WTC11 (cell line): ENCODE measurements at regions not wholly inside any gene's neighbourhood (a gene's known extent, or its start where the extent isn't known, plus 50 kb on each side); places are given as distances from the start of the nearest gene placed in this dataset.

Source experiments
- ATAC-seq: fragments of 200-7000 bp; cut with Tn5 transposase; 2 replicates; pipeline ENCODE4 v1.10.0; 2021; ENCODE audit warnings: mild to moderate bottlenecking, moderate library complexity
- CTCF ChIA-PET: fragments of 300-600 bp; sonication (Branson Sonifier 250); formaldehyde crosslinking; loops from one replicate; lab custom pipeline; 2021; ENCODE audit warnings: antibody characterized with exemption; lab: Charles Lee
- POLR2A ChIA-PET: fragments of 350-600 bp; sonication (Branson Sonifier 250); formaldehyde crosslinking; loops from one replicate; lab custom pipeline; 2021; ENCODE audit warnings: antibody characterized with exemption; lab: Charles Lee
- DNase-seq: peaks from one replicate; pipeline ENCODE4 v3.0.0; 2021; ENCODE audit warnings: low spot score
- H3K27ac Mint-ChIP-seq: 2 replicates; pipeline ENCODE4 v1.8.0; 2021; ENCODE audit warnings: mixed read lengths
- H3K27me3 Mint-ChIP-seq: 2 replicates; pipeline ENCODE4 v1.8.0; 2021; ENCODE audit warnings: low read depth, mild to moderate bottlenecking, moderate library complexity, mixed read lengths
- H3K36me3 Mint-ChIP-seq: 2 replicates; pipeline ENCODE4 v1.8.0; 2021; ENCODE audit warnings: mixed read lengths
- H3K4me1 Mint-ChIP-seq: 2 replicates; pipeline ENCODE4 v1.8.0; 2022; ENCODE audit warnings: mixed read lengths
- H3K4me3 Mint-ChIP-seq: 2 replicates; pipeline ENCODE4 v1.8.0; 2021; ENCODE audit warnings: mild to moderate bottlenecking, moderate library complexity, mixed read lengths
- H3K9me3 Mint-ChIP-seq: 2 replicates; pipeline ENCODE4 v1.8.0; 2021; ENCODE audit warnings: mixed read lengths
- AFF4 ChIP-seq: sonication (generic); formaldehyde crosslinking; IDR thresholded peaks from 2 replicates; pipeline ENCODE4 v1.8.1; 2023; ENCODE audit warnings: mild to moderate bottlenecking, missing genetic modification reagents, borderline replicate concordance
- ATF3 ChIP-seq: sonication (generic); formaldehyde crosslinking; conservative IDR thresholded peaks from 2 replicates; pipeline ENCODE4 v1.8.1; 2022; ENCODE audit warnings: mild to moderate bottlenecking, missing genetic modification reagents
- ATF6 ChIP-seq: sonication (generic); formaldehyde crosslinking; IDR thresholded peaks from 2 replicates; pipeline ENCODE4 v1.8.1; 2023; ENCODE audit warnings: mild to moderate bottlenecking, missing genetic modification reagents
- CBFB ChIP-seq: sonication (generic); formaldehyde crosslinking; IDR thresholded peaks from 2 replicates; pipeline ENCODE4 v1.8.1; 2022; ENCODE audit warnings: mild to moderate bottlenecking, low read depth, missing genetic modification reagents
- CREB1 ChIP-seq: sonication (generic); formaldehyde crosslinking; IDR thresholded peaks from 2 replicates; pipeline ENCODE4 v1.8.0; 2023; ENCODE audit warnings: mild to moderate bottlenecking, missing genetic modification reagents
- EMX1 ChIP-seq: fragments of 250-450 bp; sonication (Bioruptor Pico); IDR thresholded peaks from 2 replicates; pipeline ENCODE4 v1.8.0; 2021; ENCODE audit warnings: mild to moderate bottlenecking
- ESRRA ChIP-seq: sonication (generic); formaldehyde crosslinking; IDR thresholded peaks from 2 replicates; pipeline ENCODE4 v1.8.1; 2022; ENCODE audit warnings: mild to moderate bottlenecking, missing genetic modification reagents, borderline replicate concordance
- FOXP1 ChIP-seq: sonication (generic); formaldehyde crosslinking; IDR thresholded peaks from 2 replicates; pipeline ENCODE4 v1.8.0; 2022; ENCODE audit warnings: missing genetic modification reagents, mild to moderate bottlenecking, moderate library complexity, borderline replicate concordance
- GABPB1 ChIP-seq: sonication (generic); formaldehyde crosslinking; IDR thresholded peaks from 2 replicates; pipeline ENCODE4 v1.8.1; 2023; ENCODE audit warnings: mild to moderate bottlenecking, missing genetic modification reagents
- GTF2I ChIP-seq: fragments of 250-450 bp; sonication (Bioruptor Pico); conservative IDR thresholded peaks from 2 replicates; pipeline ENCODE4 v1.4.0; 2021; ENCODE audit warnings: mild to moderate bottlenecking
- HMGA2 ChIP-seq: fragments of 250-450 bp; sonication (Bioruptor Pico); IDR thresholded peaks from 2 replicates; pipeline ENCODE4 v1.4.0; 2021; ENCODE audit warnings: mild to moderate bottlenecking, moderate library complexity
- KAT7 ChIP-seq: sonication (generic); formaldehyde crosslinking; IDR thresholded peaks from 2 replicates; pipeline ENCODE4 v1.8.1; 2023; ENCODE audit warnings: missing genetic modification reagents, mild to moderate bottlenecking, borderline replicate concordance
- MLX ChIP-seq: sonication (generic); formaldehyde crosslinking; IDR thresholded peaks from 2 replicates; pipeline ENCODE4 v1.8.1; 2023; ENCODE audit warnings: mild to moderate bottlenecking, missing genetic modification reagents, moderate library complexity
- OVOL2 ChIP-seq: fragments of 250-450 bp; sonication (Bioruptor Pico); IDR thresholded peaks from 2 replicates; pipeline ENCODE4 v1.9.0; 2021; ENCODE audit warnings: mild to moderate bottlenecking, borderline replicate concordance
- PRRX2 ChIP-seq: fragments of 250-450 bp; sonication (Bioruptor Pico); IDR thresholded peaks from 2 replicates; pipeline ENCODE4 v1.8.0; 2021; ENCODE audit warnings: mild to moderate bottlenecking
- RORB ChIP-seq: fragments of 250-450 bp; sonication (Bioruptor Pico); IDR thresholded peaks from 2 replicates; pipeline ENCODE4 v1.9.0; 2021; ENCODE audit warnings: mild to moderate bottlenecking
- SP1 ChIP-seq: sonication (generic); formaldehyde crosslinking; conservative IDR thresholded peaks from 2 replicates; pipeline ENCODE4 v1.8.1; 2022; ENCODE audit warnings: missing genetic modification reagents
- TCF7 ChIP-seq: sonication (generic); formaldehyde crosslinking; IDR thresholded peaks from 2 replicates; pipeline ENCODE4 v1.8.0; 2022; ENCODE audit warnings: mild to moderate bottlenecking, low read depth, missing genetic modification reagents, moderate library complexity
- TEAD1 ChIP-seq: sonication (generic); formaldehyde crosslinking; IDR thresholded peaks from 2 replicates; pipeline ENCODE4 v1.8.0; 2022; ENCODE audit warnings: mild to moderate bottlenecking, missing genetic modification reagents
- TEAD4 ChIP-seq: sonication (generic); formaldehyde crosslinking; IDR thresholded peaks from 2 replicates; pipeline ENCODE4 v1.8.0; 2022; ENCODE audit warnings: mild to moderate bottlenecking, missing genetic modification reagents
- USF2 ChIP-seq: sonication (generic); formaldehyde crosslinking; IDR thresholded peaks from 2 replicates; pipeline ENCODE4 v1.8.1; 2023; ENCODE audit warnings: mild to moderate bottlenecking, missing genetic modification reagents, moderate library complexity
- ZMAT4 ChIP-seq: fragments of 250-450 bp; sonication (Bioruptor Pico); IDR thresholded peaks from 2 replicates; pipeline ENCODE4 v1.9.0; 2021; ENCODE audit warnings: mild to moderate bottlenecking
- ZNF138 ChIP-seq: sonication (generic); formaldehyde crosslinking; conservative IDR thresholded peaks from 2 replicates; pipeline ENCODE4 v1.8.1; 2022; ENCODE audit warnings: mild to moderate bottlenecking, moderate library complexity, missing genetic modification reagents
- ZNF263 ChIP-seq: sonication (generic); formaldehyde crosslinking; IDR thresholded peaks from 2 replicates; pipeline ENCODE4 v1.8.1; 2022; ENCODE audit warnings: low read depth, mild to moderate bottlenecking, moderate library complexity, missing genetic modification reagents
- ZNF416 ChIP-seq: fragments of 250-450 bp; sonication (Bioruptor Pico); IDR thresholded peaks from 2 replicates; pipeline ENCODE4 v1.9.0; 2021; ENCODE audit warnings: mild to moderate bottlenecking, inconsistent platforms
- ZNF423 ChIP-seq: fragments of 250-450 bp; sonication (Bioruptor Pico); IDR thresholded peaks from 2 replicates; pipeline ENCODE4 v2.1.2; 2022; ENCODE audit warnings: mild to moderate bottlenecking, moderate library complexity

GRCh38 chr2:81624825-81625224, 1320.3 kb upstream of the LRRTM1 start:
- no peaks in the 10 kb centered on the region for H3K27me3 Mint-ChIP-seq
- DNase-seq (no peak), ATAC-seq (no peak)
- CTCF ChIA-PET = interaction anchor here (0.6 kb wide), 1 partner anchor 15 kb away, joined by 6 read pairs; no protein-coding TSS in a partner anchor
- no peak overlapping the region for H3K27ac Mint-ChIP-seq
- H3K4me1 Mint-ChIP-seq = no peaks in the 10 kb centered on the region
- H3K36me3 Mint-ChIP-seq = no peaks in the 10 kb centered on the region
- H3K9me3 Mint-ChIP-seq = peaks cover 16% of the 10 kb centered on the region
- H3K4me3 Mint-ChIP-seq = no peak overlapping the region
- TF ChIP-seq ATF3 (CRISPR knock-in tag) = no peak
- TF ChIP-seq ZMAT4 (CRISPR knock-in tag) = no peak
- no peak for TF ChIP-seq ZNF263 (CRISPR knock-in tag)
- TF ChIP-seq ATF6 (CRISPR knock-in tag) = no peak
- no peak for TF ChIP-seq EMX1 (CRISPR knock-in tag)
- no peak for TF ChIP-seq FOXP1
- no peak for TF ChIP-seq TCF7 (CRISPR knock-in tag)
- TF ChIP-seq TEAD4 = no peak
- TF ChIP-seq AFF4 (CRISPR knock-in tag) = no peak
- no peak for TF ChIP-seq ESRRA (CRISPR knock-in tag)
- no peak for TF ChIP-seq OVOL2
- no peak for TF ChIP-seq GTF2I
- TF ChIP-seq RORB (CRISPR knock-in tag) = no peak
- TF ChIP-seq GABPB1 (CRISPR knock-in tag) = no peak
- no peak for TF ChIP-seq ZNF138
- TF ChIP-seq MLX (CRISPR knock-in tag) = no peak
- no peak for TF ChIP-seq ZNF423 (CRISPR knock-in tag)
- no peak for TF ChIP-seq HMGA2 (CRISPR knock-in tag)
- no peak for TF ChIP-seq PRRX2 (CRISPR knock-in tag)
- POLR2A ChIA-PET = no interaction called here

- Mint-ChIP-seq H3K4me1 (no peaks in the 10 kb centered on the region), H3K27me3 (no peaks in the 10 kb centered on the region), H3K27ac (no peak overlapping the region), H3K36me3 (no peaks in the 10 kb centered on the region), H3K9me3 (no peaks in the 10 kb centered on the region), H3K4me3 (no peak overlapping the region)
- DNase-seq (no peak), ATAC-seq (no peak)
- CTCF ChIA-PET = no interaction called here
- POLR2A ChIA-PET = no interaction called here
- TF ChIP-seq CREB1 (CRISPR knock-in tag) (no peak), TEAD1 (no peak), USF2 (no peak), ZNF416 (CRISPR knock-in tag) (no peak), RORB (CRISPR knock-in tag) (no peak), SP1 (CRISPR knock-in tag) (no peak), ATF6 (CRISPR knock-in tag) (no peak), KAT7 (CRISPR knock-in tag) (no peak), CBFB (CRISPR knock-in tag) (no peak)
Measured at GRCh38 chr2:81600088-81600487, 1295.5 kb upstream of the LRRTM1 start.
